ENCODE measurements at regions not wholly inside any gene's neighbourhood (a gene's known extent, or its start where the extent isn't known, plus 50 kb on each side); places are given as distances from the start of the nearest gene placed in this dataset.

DNA sequence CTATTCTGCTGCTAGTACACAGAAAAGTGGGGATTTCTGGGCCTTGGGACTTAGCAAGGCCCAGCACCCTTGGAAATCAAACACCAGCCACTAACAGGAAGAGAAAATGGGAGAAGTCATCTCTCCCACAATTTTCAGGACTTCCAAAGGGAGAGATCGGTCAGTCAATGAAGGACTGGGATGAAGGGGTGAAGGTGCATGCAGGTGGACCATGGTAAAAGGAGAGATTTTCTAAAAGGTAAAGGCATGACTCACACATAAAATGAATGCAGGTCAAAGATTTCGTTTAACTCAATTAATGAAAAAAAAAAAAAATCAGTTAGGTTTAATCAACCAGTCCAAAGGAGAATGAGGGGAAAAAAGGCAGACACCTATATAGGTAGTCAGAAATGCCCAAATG lies 176.4 kb upstream of the PROK2 start:
- TF ChIP-seq EZH2 (IDR thresholded peaks at IDR 0.05; ENCODE audit: low read depth), result no peak
- TF ChIP-seq, protein P1, sequence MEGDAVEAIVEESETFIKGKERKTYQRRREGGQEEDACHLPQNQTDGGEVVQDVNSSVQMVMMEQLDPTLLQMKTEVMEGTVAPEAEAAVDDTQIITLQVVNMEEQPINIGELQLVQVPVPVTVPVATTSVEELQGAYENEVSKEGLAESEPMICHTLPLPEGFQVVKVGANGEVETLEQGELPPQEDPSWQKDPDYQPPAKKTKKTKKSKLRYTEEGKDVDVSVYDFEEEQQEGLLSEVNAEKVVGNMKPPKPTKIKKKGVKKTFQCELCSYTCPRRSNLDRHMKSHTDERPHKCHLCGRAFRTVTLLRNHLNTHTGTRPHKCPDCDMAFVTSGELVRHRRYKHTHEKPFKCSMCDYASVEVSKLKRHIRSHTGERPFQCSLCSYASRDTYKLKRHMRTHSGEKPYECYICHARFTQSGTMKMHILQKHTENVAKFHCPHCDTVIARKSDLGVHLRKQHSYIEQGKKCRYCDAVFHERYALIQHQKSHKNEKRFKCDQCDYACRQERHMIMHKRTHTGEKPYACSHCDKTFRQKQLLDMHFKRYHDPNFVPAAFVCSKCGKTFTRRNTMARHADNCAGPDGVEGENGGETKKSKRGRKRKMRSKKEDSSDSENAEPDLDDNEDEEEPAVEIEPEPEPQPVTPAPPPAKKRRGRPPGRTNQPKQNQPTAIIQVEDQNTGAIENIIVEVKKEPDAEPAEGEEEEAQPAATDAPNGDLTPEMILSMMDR (conservative IDR thresholded peaks at IDR 0.05), result no peak
- Histone ChIP-seq H3K27me3 (ENCODE audit: insufficient read depth, low read depth) (no peaks in the 10 kb centered on the region), H3K9me3 (ENCODE audit: insufficient read depth, low read depth) (no peaks in the 10 kb centered on the region), H3K4me3 (no peak overlapping the region), H3K79me2 (ENCODE audit: low read depth) (no peaks in the 10 kb centered on the region), H3K4me1 (replicated peaks; ENCODE audit: insufficient read depth) (no peaks in the 10 kb centered on the region), H3K27ac (no peak overlapping the region), H3K36me3 (ENCODE audit: low read depth) (no peaks in the 10 kb centered on the region), H3K4me2 (no peak overlapping the region), H4K20me1 (ENCODE audit: insufficient read depth) (no peaks in the 10 kb centered on the region), H3K9me2 (ENCODE audit: insufficient read depth) (no peaks in the 10 kb centered on the region), H3F3A (ENCODE audit: insufficient read depth, low read depth) (no peaks in the 10 kb centered on the region), H2AFZ (no peak overlapping the region)
- CTCF ChIA-PET, result no interaction called here
- BruUV-seq (replicated peaks), result no TSS peak
- no peak for DNase-seq
- POLR2A ChIA-PET (ENCODE audit: unreplicated experiment), result no interaction called here
- intact Hi-C loops (cut with micrococcal nuclease; ENCODE audit: unreplicated experiment), result no loop called here

GRCh38 chr3:71958533-71958932 lies 173.6 kb upstream of the PROK2 start:
- Histone ChIP-seq H3K79me2 (ENCODE audit: low read depth) (no peaks in the 10 kb centered on the region), H3K4me3 (no peak overlapping the region), H3K9me2 (ENCODE audit: insufficient read depth) (no peaks in the 10 kb centered on the region), H3K27ac (no peak overlapping the region), H4K20me1 (ENCODE audit: insufficient read depth) (no peaks in the 10 kb centered on the region), H3K9me3 (ENCODE audit: insufficient read depth, low read depth) (no peaks in the 10 kb centered on the region), H2AFZ (no peak overlapping the region), H3F3A (ENCODE audit: insufficient read depth, low read depth) (no peaks in the 10 kb centered on the region), H3K4me2 (no peak overlapping the region), H3K36me3 (ENCODE audit: low read depth) (no peaks in the 10 kb centered on the region), H3K4me1 (replicated peaks; ENCODE audit: insufficient read depth) (no peaks in the 10 kb centered on the region), H3K27me3 (ENCODE audit: insufficient read depth, low read depth) (no peaks in the 10 kb centered on the region)
- intact Hi-C loops (cut with micrococcal nuclease; ENCODE audit: unreplicated experiment), result no loop called here
- ChIA-PET POLR2A (ENCODE audit: unreplicated experiment) (no interaction called here), CTCF (no interaction called here)
- TF ChIP-seq, protein P1 (conservative IDR thresholded peaks at IDR 0.05), result no peak
- no peak for TF ChIP-seq EZH2 (IDR thresholded peaks at IDR 0.05; ENCODE audit: low read depth)
- BruUV-seq (replicated peaks), result no TSS peak
- DNase-seq, result no peak

DNA sequence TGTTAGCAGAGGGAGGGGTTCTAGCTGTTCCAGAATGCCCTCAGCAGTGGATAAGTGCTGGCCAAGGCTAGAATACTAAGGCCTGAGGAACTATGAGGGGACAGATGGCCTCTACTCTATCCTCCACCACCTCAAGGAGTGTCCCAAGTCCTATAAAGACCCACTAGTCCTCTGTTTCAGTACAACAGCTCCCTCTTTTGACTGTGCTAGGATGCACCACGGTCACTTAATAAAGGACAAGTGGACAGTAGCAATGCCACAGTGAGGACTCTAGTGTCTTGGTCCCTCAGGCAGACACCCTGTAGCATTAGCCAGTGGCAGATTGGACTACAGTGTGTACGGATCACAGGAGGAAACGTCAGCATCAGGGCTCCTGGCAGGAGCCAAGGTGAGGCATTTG lies 171.8 kb upstream of the PROK2 start:
- Histone ChIP-seq H3K79me2 (ENCODE audit: low read depth) (no peaks in the 10 kb centered on the region), H3F3A (ENCODE audit: insufficient read depth, low read depth) (no peaks in the 10 kb centered on the region), H3K4me3 (no peak overlapping the region), H3K4me1 (replicated peaks; ENCODE audit: insufficient read depth) (no peaks in the 10 kb centered on the region), H3K36me3 (ENCODE audit: low read depth) (no peaks in the 10 kb centered on the region), H4K20me1 (ENCODE audit: insufficient read depth) (no peaks in the 10 kb centered on the region), H3K9me2 (ENCODE audit: insufficient read depth) (no peaks in the 10 kb centered on the region), H3K4me2 (no peak overlapping the region), H3K9me3 (ENCODE audit: insufficient read depth, low read depth) (no peaks in the 10 kb centered on the region), H3K27ac (no peak overlapping the region), H2AFZ (no peak overlapping the region), H3K27me3 (ENCODE audit: insufficient read depth, low read depth) (no peaks in the 10 kb centered on the region)
- ChIA-PET POLR2A (ENCODE audit: unreplicated experiment) (no interaction called here), CTCF (interaction anchor here (0.7 kb wide), 1 partner anchor 8 kb away, joined by 16 read pairs; no protein-coding TSS in a partner anchor)
- no peak for TF ChIP-seq EZH2 (IDR thresholded peaks at IDR 0.05; ENCODE audit: low read depth)
- TF ChIP-seq, protein P1 (conservative IDR thresholded peaks at IDR 0.05), result no peak
- intact Hi-C loops (cut with micrococcal nuclease; ENCODE audit: unreplicated experiment), result no loop called here
- DNase-seq, result no peak
- no TSS peak for BruUV-seq (replicated peaks)
